K562 (cell line): ENCODE measurements at regions not wholly inside any gene's neighbourhood (a gene's known extent, or its start where the extent isn't known, plus 50 kb on each side); places are given as distances from the start of the nearest gene placed in this dataset.

ENCODE experiments used
- ATAC-seq: fragments of 200-7000 bp; cut with Tn5 transposase; 3 replicates; pipeline ENCODE4 v1.9.1; 2020; ENCODE audit warnings: moderate library complexity
- BruUV-seq: library from RNA; stranded (reverse); fragments of 400-500 nt; replicated peaks from 2 replicates; lab custom pipeline; 2021; lab: Mats Ljungman, UMichigan
- CTCF ChIA-PET: fragments of 300-600 bp; formaldehyde crosslinking; extraction: SDS; loops from one replicate; lab custom pipeline; 2021; ENCODE audit warnings: low intra/inter-chr PET ratio; lab: Yijun Ruan, JAX
- POLR2A ChIA-PET: fragments of 300-600, 350-650 bp; sonication (Branson Sonifier 250); formaldehyde crosslinking; extraction: SDS; loops from one replicate; lab custom pipeline; 2021; ENCODE audit warnings: antibody characterized with exemption, inconsistent platforms; lab: Yijun Ruan, JAX
- DNase-seq, 4 experiments: peaks; one replicate each; pipeline versions ENCODE4 v3.0.0 to v3.0.0-alpha.2; 2011 to 2018; ENCODE audit warnings: low spot score in 3 of 4, mixed read lengths in 3 of 4; ENCODE audit errors: extremely low read depth in 1 of 4
- FAIRE-seq: peaks from 2 replicates; lab custom pipeline; 2011; peaks lifted over from hg19 to GRCh38; lab: Jason Lieb, UNC
- H2AFZ ChIP-seq: 2 replicates; pipeline ENCODE4 v1.6.0; 2011; ENCODE audit warnings: low read depth, low read length, control low read depth, inconsistent platforms
- H3K27ac ChIP-seq: fragments of 200-600 bp; 3 replicates; pipeline ENCODE4 v1.8.0; 2011; ENCODE audit warnings: low read depth, mild to moderate bottlenecking, control low read depth, inconsistent platforms, low read length, moderate library complexity, mixed read lengths; ENCODE audit errors: extremely low read depth
- H3K27me3 ChIP-seq, 2 experiments: fragments of 300-600 bp in 1 of 2; 2 replicates in 1 of 2; 3 replicates in 1 of 2; pipeline versions ENCODE4 v1.6.0 to v1.8.0; 2011; ENCODE audit warnings: inconsistent platforms in 2 of 2, low read length in 2 of 2, mild to moderate bottlenecking in 1 of 2, mixed read lengths in 1 of 2, moderate library complexity in 1 of 2; ENCODE audit not compliant: control insufficient read depth in 2 of 2, insufficient read depth in 2 of 2
- H3K36me3 ChIP-seq: fragments of 300-600 bp; 3 replicates; pipeline ENCODE4 v1.8.0; 2011; ENCODE audit warnings: mild to moderate bottlenecking, low read length, inconsistent platforms; ENCODE audit not compliant: control insufficient read depth, insufficient read depth
- H3K4me1 ChIP-seq, 2 experiments: fragments of 200-600 bp in 1 of 2; replicated peaks in 1 of 2; 2 replicates in 1 of 2; 3 replicates in 1 of 2; pipeline versions ENCODE4 v1.5.1 to v1.8.0; 2011; ENCODE audit warnings: inconsistent platforms in 2 of 2, low read length in 2 of 2, mild to moderate bottlenecking in 1 of 2, mixed read lengths in 1 of 2, moderate library complexity in 1 of 2; ENCODE audit not compliant: control insufficient read depth in 2 of 2, insufficient read depth in 2 of 2
- H3K4me2 ChIP-seq: 2 replicates; pipeline ENCODE4 v1.6.1; 2011; ENCODE audit warnings: low read length, control low read depth, inconsistent platforms, mixed read lengths; ENCODE audit not compliant: insufficient read depth
- H3K4me3 ChIP-seq: fragments of 200-600 bp; sonication (generic), shearing (Covaris generic); 2 replicates; pipeline ENCODE4 v1.5.1; 2016; ENCODE audit warnings: control low read depth, inconsistent platforms
- H3K79me2 ChIP-seq: fragments of 200-600 bp; 3 replicates; pipeline ENCODE4 v1.8.0; 2011; ENCODE audit warnings: low read length, inconsistent platforms; ENCODE audit not compliant: control insufficient read depth, insufficient read depth
- H3K9ac ChIP-seq, 2 experiments: 2 replicates each; pipeline versions ENCODE4 v1.6.0 to v1.6.1; 2011; ENCODE audit warnings: low read depth in 2 of 2, low read length in 2 of 2, control low read depth in 1 of 2, inconsistent platforms in 1 of 2, mild to moderate bottlenecking in 1 of 2, mixed read lengths in 1 of 2; ENCODE audit not compliant: insufficient read depth in 1 of 2
- H3K9me1 ChIP-seq: one replicate; pipeline ENCODE4 v1.6.0; 2011; ENCODE audit warnings: inconsistent platforms, mild to moderate bottlenecking, low read length, moderate library complexity; ENCODE audit not compliant: control insufficient read depth, insufficient read depth
- H3K9me3 ChIP-seq: replicated peaks from 2 replicates; pipeline ENCODE4 v1.5.1; 2011; ENCODE audit warnings: low read depth, low read length, inconsistent platforms; ENCODE audit not compliant: control insufficient read depth, insufficient read depth
- H4K20me1 ChIP-seq: replicated peaks from 2 replicates; pipeline ENCODE4 v1.6.1; 2011; ENCODE audit warnings: low read length, inconsistent platforms, mixed read lengths; ENCODE audit not compliant: control insufficient read depth, insufficient read depth
- ARNT ChIP-seq, 2 experiments: fragments of 450-650 bp; IDR thresholded peaks; 2 replicates each; pipeline ENCODE4 v1.6.1; 2016; ENCODE audit warnings: mild to moderate bottlenecking in 1 of 2
- BACH1 ChIP-seq: fragments of 200-800 bp; sonication (Bioruptor generic); IDR thresholded peaks from 2 replicates; pipeline ENCODE4 v1.6.1; 2016; ENCODE audit warnings: missing genetic modification characterization, missing compliant biosample characterization
- BRD4 ChIP-seq: fragments of 200-600 bp; sonication (generic); IDR thresholded peaks from 2 replicates; pipeline ENCODE4 v1.6.1; 2017; ENCODE audit warnings: inconsistent platforms
- GTF2E2 ChIP-seq: fragments of 200-800 bp; sonication (Bioruptor generic); IDR thresholded peaks from 2 replicates; pipeline ENCODE4 v1.6.1; 2016; ENCODE audit warnings: missing genetic modification characterization, missing compliant biosample characterization
- NR4A1 ChIP-seq, 2 experiments: fragments of 250-450 bp in 1 of 2; fragments of 450-650 bp in 1 of 2; sonication (Bioruptor Pico) in 1 of 2; IDR thresholded peaks; 2 replicates each; pipeline versions ENCODE4 v1.4.0 to v1.6.1; 2016 to 2020; ENCODE audit warnings: mild to moderate bottlenecking in 2 of 2, missing compliant biosample characterization in 1 of 2, missing genetic modification characterization in 1 of 2, moderate library complexity in 1 of 2
- ZNF175 ChIP-seq: fragments of 200-800 bp; sonication (Bioruptor generic); IDR thresholded peaks from 2 replicates; pipeline ENCODE4 v1.6.1; 2016; ENCODE audit warnings: low read depth, mild to moderate bottlenecking, missing genetic modification characterization, missing compliant biosample characterization
- WGBS: fragments of 100-300 bp; shearing (Covaris generic); methylation state at CpG from one replicate; pipeline ENCODE4 v1.1.6; 2016; ENCODE audit warnings: low coverage, mixed read lengths; ENCODE audit not compliant: insufficient coverage; ENCODE audit errors: missing lambda C conversion rate; 5-methylcytosine and 5-hydroxymethylcytosine counted together
- in situ Hi-C: fragments of 300-500 bp; cut with MboI; formaldehyde crosslinking; loops from 4 replicates; pipeline ENCODE4 v1.15.0; 2018; ENCODE audit warnings: inconsistent platforms, mixed read lengths
- intact Hi-C: fragments of 100-400 bp; cut with micrococcal nuclease; formaldehyde crosslinking; loops from 2 replicates; pipeline ENCODE4 v1.14.2; 2022
- TF ChIP-seq, protein P1 (sequence below): sonication (generic); formaldehyde crosslinking; IDR thresholded peaks from 2 replicates; pipeline ENCODE4 v1.8.1; 2023; ENCODE audit warnings: missing genetic modification reagents, mild to moderate bottlenecking, borderline replicate concordance

DNA sequence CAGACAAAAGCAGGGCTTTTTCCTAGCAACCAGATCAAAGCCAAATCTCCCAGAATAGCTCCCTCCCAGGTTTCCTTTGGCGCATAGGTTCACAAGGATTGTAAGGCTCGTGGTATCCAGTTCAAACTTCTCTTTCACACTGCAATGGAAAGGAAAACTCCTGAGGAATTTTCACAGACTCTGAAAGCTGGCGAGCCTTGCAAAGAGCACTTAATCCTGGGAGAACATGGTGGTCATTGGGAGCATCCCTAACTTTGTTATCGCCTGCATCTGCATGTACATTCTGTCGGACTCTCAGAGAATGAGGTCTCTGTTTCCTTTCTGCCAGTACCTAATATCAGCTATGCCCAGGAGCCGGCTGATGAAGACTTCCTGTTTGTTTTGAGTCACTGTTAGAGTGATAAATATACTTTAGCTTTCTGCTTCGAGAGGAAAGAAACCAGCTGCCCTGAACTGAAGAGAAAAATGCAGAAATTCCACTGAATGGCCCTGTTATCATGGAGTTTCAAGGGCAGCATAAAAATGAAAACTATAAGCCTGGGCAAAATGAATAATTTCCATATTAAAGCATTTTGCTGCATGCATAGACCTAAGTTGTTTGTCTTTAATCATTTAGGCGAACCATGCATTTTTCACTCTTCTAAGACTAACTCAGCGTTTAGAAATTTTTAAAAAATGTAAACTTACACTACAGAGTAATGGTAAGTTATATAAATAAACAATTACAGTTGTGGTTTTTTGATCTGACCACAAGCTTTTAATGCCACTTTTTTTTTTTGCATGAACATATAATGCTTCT, 76.4 kb upstream of the ZEB2 start (continued):
- TF ChIP-seq, protein P1, sequence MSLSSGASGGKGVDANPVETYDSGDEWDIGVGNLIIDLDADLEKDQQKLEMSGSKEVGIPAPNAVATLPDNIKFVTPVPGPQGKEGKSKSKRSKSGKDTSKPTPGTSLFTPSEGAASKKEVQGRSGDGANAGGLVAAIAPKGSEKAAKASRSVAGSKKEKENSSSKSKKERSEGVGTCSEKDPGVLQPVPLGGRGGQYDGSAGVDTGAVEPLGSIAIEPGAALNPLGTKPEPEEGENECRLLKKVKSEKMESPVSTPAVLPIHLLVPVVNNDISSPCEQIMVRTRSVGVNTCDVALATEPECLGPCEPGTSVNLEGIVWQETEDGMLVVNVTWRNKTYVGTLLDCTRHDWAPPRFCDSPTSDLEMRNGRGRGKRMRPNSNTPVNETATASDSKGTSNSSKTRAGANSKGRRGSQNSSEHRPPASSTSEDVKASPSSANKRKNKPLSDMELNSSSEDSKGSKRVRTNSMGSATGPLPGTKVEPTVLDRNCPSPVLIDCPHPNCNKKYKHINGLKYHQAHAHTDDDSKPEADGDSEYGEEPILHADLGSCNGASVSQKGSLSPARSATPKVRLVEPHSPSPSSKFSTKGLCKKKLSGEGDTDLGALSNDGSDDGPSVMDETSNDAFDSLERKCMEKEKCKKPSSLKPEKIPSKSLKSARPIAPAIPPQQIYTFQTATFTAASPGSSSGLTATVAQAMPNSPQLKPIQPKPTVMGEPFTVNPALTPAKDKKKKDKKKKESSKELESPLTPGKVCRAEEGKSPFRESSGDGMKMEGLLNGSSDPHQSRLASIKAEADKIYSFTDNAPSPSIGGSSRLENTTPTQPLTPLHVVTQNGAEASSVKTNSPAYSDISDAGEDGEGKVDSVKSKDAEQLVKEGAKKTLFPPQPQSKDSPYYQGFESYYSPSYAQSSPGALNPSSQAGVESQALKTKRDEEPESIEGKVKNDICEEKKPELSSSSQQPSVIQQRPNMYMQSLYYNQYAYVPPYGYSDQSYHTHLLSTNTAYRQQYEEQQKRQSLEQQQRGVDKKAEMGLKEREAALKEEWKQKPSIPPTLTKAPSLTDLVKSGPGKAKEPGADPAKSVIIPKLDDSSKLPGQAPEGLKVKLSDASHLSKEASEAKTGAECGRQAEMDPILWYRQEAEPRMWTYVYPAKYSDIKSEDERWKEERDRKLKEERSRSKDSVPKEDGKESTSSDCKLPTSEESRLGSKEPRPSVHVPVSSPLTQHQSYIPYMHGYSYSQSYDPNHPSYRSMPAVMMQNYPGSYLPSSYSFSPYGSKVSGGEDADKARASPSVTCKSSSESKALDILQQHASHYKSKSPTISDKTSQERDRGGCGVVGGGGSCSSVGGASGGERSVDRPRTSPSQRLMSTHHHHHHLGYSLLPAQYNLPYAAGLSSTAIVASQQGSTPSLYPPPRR, result no peak

DNA sequence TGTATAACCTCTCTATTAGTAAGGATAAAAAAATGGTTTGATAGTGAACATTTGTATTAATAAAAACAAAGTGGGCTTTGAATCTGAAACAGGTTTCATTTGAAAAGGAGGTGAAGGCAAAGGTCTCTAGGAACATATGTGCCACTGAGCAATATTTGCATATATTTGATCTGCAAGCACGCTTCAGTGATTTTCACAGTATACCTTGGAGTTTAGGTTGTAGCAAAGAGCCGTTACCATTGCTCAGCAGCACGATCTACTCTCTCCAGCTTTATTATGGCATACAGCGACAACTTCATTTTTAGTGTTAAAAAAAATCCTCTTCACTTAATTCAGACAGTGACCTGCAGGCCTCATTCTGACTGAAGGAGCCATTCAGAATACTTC, 75.8 kb upstream of the ZEB2 start:
- DNase-seq (peak in 1 of 4 experiments; percentile 41), ATAC-seq (peak; percentile 68), FAIRE-seq (no peak)
- Histone ChIP-seq H3K9ac (peak overlapping the region; percentile 53 to 56; a peak in 3 of 4 replicates), H3K4me1 (peaks cover 7 to 25% of the 10 kb centered on the region in 2 experiments; a peak in 4 of 5 replicates), H3K36me3 (0 out of 3 replicates have a peak, but pooled peaks cover 9% of the 10 kb centered on the region), H3K4me3 (no peak overlapping the region), H3K9me3 (peaks cover 22% of the 10 kb centered on the region), H3K27me3 (no peaks in the 10 kb centered on the region), H3K4me2 (peak overlapping the region; percentile 65), H3K9me1 (no peaks in the 10 kb centered on the region), H3K79me2 (no peaks in the 10 kb centered on the region; the same call in 2 of the 3 replicates), H4K20me1 (no peaks in the 10 kb centered on the region), H3K27ac (peak overlapping the region; percentile 83), H2AFZ (peak overlapping the region; percentile 82)
- 7% methylated on average over 4 of the region's 4 CpGs for WGBS
- BruUV-seq, result no TSS peak
- POLR2A ChIA-PET, result interaction anchor here (0.7 to 3.7 kb wide), 9 partner anchors 10 to 235 kb away, joined by 3 to 25 read pairs (median 4); partner anchors contain the start of gene ZEB2
- in situ Hi-C loops, result no loop called here
- TF ChIP-seq NR4A1 (CRISPR knock-in tag; IDR thresholded peaks at IDR 0.05), result no peak
- TF ChIP-seq NR4A1 (tag; IDR thresholded peaks at IDR 0.05), result no peak
- TF ChIP-seq GTF2E2, result no peak
- 0 out of 2 replicates have a peak, but pooled peaks have one; percentile 18 for TF ChIP-seq ZNF175 (CRISPR knock-in tag)
- 0 out of 2 replicates have a peak, but pooled peaks have one; percentile 15 for TF ChIP-seq BRD4
- TF ChIP-seq ARNT (IDR thresholded peaks at IDR 0.05), result no peak
- TF ChIP-seq BACH1 (tag), result peak; percentile 11; the same call in 1 of the 2 replicates
- intact Hi-C loops, result loop anchor here (1.0 to 5.0 kb wide), 2 partner anchors 13 to 87 kb away; no protein-coding TSS in a partner anchor
- CTCF ChIA-PET, result no interaction called here
